ENCODE measurements at regions not wholly inside any gene's neighbourhood (a gene's known extent, or its start where the extent isn't known, plus 50 kb on each side); places are given as distances from the start of the nearest gene placed in this dataset.
A peak's percentile ranks its signal among the peaks of the same experiment; 100 is the strongest.
"Not testable (repeated sequence)": the region's sequence is repeated elsewhere in the genome, so short reads cannot be mapped to it uniquely, and the experiment has no call there.

DNA sequence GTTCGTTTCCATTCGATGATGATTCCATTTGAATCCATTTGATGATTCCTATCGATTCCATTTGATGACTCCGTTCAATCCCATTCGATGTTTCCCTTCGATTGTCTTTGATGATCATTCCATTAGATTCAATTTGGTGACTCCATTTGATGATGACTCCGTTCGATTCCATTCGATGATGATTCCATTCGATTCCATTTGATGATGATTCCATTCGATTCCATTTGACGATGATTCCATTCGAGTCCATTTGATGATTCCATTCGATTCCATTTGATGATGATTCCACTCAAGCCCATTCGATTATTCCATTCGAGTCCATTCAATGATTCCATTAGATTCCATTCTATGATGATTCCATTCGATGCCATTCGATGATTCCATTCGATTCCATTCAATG, 2730.6 kb downstream of the RPIA start:
- DNase-seq, result not testable (repeated sequence)

DNA sequence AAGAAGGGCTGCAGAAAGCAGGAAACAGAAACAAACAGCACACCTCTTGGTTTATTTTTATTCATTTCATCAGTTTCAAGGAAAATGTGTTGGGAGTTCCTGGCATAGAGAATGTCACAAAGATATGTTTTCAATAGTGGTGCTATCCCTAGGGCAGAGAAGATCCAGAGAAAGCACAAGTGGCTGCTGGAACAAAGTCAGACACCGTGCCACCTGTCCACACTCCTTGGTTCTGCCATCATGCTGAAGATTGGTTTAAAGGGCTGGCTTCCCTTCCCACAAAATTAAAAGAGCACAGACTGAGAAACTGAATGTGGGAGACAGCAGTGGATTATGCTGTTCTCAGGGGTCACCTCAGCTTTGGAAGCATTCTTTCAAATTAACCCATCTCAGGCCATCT, 2735.7 kb downstream of the RPIA start:
- not testable (repeated sequence) for DNase-seq

DNA sequence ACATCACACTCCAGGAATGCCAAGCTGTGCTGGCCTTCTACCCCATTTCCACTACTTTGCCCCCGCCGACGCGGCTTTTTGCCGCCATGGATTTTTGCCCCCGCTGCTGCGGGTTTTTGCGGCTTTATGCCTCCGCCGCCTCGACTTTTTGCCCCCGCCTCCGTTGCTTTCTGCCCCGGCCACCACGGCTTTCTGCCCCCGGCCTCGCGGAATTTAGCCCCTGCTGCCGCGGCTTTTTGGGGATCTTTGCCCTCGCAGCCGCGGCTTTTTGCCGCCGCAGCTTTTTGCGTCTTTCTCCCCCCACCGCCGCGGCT, 2750.4 kb downstream of the RPIA start:
- DNase-seq, result not testable (repeated sequence)

DNA sequence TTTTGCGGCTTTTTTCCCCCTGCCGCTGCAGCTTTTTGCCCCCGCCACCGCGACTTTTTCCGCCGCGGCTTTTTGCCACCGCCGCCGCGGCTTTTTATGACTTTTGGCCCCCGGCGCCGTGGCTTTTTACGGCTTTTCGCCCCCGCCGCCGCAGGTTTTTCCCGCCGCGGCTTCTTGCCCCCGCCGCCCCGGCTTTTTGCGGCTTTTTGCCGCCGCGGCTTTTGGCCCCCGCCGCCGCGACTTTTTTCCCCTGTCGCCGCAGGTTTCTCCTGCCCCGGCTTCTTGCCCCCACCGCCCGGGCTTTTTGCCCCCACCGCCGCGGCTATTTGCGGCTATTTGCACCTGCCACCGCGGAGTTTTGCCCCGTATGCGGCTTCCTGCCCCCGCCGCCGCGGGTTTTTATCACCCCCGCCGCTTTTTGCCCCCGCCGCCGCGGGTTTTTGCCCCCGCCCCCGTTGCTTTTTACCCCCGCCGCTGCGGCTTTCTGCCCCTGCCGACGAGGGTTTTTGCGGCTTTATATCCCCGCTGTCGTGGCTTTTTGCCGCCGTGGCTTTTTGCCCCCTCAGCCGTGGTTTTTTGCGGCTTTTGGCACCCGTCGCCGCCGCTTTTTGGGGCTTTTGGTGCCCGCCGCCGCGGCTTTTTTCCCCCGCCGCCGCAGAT, 2750.9 kb downstream of the RPIA start:
- peak; percentile 12 for DNase-seq

DNA sequence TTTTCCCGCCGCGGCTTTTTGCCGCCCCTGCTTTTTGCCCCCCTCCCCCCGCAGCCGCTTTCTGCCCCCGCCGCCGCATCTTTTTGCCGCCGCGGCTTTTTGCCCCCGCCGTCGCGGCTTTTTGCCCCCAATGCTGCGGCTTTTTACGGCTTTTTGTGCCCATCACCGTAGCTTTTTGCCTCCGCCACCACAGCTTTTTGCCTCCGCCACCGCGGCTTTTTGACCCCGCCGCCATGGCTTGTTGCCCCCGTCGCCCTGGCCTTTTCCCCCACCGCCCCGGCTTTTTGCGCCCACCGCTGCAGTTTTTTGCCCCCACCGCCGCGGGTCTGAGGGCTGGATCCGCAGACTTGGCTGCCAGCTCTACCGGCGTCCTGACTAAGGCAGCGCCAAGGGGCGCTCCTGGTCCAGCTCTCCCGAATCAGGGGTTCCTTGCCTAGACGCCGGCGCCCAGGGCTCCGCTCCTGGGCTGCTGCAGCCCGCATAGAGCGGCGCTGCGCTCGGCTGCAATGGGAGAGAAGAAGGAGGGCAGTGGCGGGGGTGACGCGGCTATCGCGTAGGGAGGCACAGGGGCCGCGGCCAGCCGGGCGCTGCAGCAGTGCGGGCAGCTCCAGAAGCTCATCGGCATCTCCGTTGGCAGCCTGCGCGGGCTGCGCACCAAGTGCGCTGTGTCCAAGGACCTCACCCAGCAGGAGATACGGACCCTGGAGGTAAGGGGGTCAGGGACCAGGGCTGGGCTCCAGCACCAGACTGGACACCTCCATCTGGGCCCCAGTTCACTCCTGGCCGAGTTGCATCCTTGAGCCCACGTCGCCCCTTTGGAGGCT, 2751.6 kb downstream of the RPIA start:
- not testable (repeated sequence) for DNase-seq

DNA sequence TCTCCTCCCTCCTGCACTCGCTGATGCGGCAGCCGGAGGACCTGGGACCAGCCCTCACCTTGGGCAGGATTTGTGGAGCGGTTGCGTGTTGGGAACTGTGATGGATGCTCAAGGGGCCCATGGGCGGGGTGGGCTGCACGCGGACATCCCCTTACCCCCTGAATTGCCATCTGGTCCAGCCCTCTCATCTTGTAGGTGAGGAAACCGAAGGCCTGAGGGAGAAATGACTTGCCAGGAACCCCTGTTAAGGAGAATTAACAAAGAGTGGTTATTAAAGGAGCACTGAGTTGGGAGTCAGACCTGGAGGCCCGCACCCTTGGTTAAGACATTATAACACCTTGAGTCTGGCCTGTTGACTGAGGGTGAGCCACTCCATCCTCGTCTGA, 2752.2 kb downstream of the RPIA start:
- not testable (repeated sequence) for DNase-seq

DNA sequence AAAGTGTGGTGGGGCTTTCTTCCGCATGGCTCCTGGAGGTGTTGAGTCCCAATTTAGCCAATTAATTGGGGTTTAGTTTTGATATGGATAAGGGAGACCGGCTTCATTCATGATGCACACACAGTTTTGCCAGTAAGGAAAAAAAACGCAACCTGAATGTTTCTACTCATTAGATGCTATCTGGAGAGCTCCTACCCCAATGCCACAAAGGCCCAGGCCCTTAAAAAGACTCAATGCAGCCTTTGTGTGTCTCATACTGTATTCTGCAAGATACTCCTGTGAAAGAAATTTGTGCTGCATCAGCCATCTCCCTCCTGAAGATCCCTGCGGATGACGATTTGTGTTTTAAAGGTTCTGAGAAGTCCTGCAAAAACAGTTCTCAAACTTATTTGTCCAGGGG, 2754.2 kb downstream of the RPIA start:
- DNase-seq, result not testable (repeated sequence)

DNA sequence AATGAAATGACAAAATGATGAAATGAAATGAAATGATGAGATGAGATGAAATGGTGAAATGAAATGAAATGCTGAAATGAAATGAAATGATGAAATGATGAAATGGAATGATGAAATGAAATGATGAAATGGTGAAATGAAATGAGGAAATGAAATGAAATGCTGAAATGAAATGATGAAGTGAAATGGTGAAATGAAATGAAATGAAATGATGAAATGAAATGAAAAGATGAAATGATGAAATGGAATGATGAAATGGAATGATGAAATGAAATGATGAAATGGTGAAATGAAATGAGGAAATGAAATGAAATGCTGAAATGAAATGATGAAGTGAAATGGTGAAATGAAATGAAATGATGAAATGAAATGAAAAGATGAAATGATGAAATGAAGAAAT, 2755.0 kb downstream of the RPIA start:
- DNase-seq, result not testable (repeated sequence)

DNA sequence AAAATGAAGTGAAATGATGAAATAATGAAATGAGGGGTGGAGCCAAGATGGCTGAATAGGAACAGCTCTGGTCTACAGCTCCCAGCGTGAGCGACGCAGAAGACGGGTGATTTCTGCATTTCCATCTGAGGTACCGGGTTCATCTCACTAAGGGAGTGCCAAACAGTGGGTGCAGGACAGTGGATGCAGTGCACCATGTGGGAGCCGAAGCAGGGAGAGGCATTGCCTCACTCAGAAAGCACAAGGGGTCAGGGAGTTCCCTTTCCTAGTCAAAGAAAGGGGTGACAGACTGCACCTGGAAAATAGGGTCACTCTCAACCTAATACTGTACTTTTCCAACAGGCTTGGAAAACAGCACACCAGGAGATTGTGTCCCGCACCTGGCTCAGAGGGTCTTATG, 2755.4 kb downstream of the RPIA start:
- DNase-seq, result not testable (repeated sequence)

DNA sequence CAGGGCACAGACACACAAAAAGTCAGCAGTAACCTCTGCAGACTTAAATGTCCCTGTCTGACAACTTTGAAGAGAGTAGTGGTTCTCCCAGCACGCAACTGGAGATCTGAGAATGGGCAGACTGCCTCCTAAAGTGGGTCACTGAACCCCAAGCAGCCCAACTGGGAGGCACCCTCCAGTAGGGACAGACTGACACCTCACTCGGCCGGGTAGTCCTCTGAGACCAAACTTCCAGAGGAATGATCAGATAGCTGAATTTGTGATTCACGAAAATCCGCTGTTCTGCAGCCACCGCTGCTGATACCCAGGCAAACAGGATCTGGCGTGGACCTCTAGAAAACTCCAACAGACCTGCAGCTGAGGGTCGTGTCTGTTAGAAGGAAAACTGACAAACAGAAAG, 2756.0 kb downstream of the RPIA start:
- not testable (repeated sequence) for DNase-seq

DNA sequence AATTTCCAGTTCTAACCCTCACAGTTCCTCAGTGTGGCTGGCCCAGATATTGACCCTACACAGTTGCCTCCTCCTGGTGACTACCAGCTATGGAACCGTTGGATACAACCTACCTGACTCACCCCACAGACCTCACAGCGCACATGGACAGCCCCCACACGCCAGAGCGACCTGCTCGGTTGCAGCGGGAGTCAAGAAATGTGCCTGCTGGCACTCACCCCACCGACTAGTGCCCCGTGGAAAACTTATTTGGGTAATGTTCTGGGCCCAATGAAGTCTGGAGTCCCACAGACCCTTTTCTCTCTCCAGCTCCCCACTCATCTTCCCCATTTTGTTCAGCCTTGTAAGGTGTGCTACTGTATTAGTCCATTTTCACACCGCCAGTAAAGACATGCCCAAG, 2770.8 kb downstream of the RPIA start:
- not testable (repeated sequence) for DNase-seq

DNA sequence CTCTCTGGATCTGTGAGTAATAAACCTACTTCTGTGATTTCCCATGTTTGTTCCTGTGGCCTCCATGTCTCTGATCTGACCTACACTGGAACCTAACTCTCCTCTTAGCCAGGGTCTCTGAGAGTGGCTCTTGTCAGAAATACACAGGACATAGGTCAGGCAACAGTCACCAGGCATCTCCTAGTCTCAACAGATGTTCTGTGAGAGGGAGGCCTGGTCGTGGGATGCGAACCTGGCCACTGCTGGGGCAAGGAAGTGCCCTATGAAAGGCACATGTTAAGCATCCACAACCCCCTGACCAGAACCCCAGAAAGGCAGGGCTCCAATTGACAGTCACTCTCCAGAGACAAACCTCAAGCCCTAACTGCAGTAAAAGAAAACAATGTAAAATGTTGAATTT, 2771.5 kb downstream of the RPIA start:
- DNase-seq, result not testable (repeated sequence)

DNA sequence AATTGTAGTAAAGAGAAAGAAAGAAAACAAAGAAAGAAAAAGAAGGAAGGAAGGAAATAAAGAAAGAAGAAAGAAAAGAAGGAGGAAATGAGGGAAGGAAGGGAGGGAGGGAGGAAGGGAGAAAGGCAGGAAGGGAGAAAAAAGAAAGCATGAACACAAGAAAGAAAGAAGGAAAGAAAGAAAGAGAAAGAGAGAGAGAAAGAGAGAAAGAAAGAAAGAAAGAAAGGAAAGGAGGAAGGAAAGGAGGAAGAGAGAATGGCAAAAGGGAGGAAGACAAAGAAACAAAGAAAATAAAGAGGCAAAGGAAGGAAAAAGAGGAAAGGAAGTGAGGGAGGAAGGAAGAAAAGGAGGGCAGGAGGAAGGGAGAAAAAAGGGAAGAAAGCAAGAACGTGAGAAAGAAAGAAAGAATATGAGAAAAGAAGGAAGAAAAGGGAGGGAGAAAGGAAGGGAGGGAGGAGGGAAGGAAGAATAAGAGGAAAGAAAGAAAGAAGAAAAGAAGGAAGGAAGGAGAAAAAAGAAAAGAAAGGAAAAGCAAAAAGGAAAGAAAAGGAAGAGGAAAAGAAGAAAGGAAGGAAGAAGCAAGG, 2775.4 kb downstream of the RPIA start:
- not testable (repeated sequence) for DNase-seq

DNA sequence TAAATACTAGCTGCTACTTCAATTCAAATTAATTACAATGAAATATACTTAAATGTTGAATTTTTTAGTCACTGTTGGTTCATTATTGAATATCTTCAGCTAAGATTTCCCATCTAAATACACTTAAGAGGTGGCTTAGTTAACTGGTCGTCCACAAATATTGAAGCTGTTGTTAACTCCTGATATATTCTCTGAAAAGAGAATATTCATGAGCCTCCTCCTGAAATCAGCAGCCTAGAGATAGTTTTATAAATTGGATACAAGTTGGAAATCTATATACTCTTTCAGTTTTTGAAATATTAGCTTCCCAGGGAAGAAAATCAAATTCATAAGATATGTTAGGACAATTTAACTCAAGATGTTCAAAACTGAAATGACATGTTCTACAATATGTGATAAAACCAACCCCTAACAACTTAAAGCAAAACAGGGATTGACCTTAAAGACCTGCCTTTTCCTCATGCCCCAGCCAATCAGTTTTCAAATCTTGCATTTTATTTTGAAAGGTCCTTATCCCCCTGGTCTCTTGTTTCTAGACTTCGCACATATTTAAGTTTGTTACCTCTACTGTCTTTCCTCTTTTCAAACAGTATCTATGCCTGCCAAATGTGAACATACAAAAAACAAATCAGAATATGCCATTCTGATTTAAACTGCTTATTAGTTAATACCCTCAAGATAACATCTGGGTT, 2784.9 kb downstream of the RPIA start:
- DNase-seq, result not testable (repeated sequence)

DNA sequence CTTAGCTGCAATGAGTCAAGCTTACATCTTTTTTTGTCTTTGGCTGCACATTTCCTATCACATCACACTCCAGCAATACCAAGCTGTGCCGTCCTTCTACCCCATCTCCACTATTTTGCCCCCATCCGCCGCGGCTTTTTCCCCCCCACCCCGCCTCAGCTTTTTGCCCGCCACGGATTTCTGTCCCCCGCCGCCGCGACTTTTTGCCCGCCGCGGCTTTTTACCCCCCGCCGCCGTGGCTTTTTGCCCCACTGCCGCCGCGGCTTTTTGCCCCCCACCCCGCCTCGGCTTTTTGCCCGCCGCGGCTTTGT, 2785.4 kb downstream of the RPIA start:
- DNase-seq, result not testable (repeated sequence)

DNA sequence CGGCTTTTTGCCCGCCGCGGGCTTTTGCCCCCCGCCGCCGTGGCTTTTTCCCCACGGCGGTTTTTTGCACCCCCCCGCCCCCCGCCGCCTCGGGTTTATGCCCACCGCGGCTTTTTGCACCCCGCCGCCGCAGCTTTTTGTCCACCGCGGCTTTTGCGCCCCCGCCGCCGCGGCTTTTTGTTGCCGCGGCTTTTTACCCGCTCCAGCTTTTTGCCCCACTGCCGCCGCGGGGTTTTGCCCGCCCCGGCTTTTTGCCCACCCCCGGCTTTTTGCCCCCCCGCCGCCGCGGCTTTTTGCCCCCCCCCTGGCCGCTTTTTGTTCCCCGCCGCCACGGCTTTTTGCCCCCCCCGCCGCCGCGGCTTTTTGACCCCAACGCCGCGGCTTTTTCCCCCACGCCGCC, 2785.8 kb downstream of the RPIA start:
- not testable (repeated sequence) for DNase-seq

DNA sequence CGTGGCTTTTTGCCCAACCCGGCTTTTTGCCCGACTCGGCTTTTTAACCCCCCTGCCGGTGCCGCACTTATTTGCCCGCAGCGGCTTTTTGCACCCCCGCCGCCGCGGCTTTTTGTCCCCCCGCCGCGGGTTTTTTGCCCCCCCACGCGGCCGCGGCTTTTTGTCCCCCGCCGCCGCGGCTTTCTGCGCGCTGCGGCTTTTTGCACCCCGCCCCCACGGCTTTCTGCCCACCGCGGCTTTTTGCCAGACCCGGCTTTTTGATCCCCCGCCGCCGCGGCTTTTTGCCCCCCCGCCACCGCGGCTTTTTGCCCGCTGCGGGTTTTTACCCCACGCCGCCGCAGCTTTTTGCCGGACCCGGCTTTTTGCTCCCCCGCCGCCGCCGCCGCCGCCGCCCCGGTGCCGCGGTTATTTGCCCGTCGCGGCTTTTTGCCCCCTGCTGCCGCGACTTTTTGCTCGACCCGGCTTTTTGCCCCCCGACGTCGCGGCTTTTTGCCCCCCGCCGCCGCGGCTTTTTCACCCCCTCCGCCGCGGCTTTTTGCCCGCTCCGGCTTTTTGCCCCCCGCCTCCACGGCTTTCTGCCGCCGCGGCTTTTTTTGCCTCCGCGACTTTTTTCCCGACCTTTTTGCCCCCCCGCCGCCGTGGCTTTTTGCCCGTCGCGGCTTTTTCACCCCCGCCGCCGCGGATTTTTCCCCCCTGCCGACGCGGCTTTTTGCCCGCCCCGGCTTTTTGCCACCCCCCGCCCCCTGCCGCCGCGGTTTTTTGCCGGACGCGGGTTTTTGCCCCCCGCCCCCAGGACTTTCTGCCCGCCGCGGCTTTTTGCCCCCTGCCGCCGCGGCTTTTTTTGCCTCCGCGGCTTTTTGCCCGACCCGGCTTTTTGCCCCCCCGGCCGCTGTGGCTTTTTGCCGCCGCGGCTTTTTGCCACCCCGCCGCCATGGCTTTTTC, 2786.5 kb downstream of the RPIA start:
- peak; percentile 28 for DNase-seq

DNA sequence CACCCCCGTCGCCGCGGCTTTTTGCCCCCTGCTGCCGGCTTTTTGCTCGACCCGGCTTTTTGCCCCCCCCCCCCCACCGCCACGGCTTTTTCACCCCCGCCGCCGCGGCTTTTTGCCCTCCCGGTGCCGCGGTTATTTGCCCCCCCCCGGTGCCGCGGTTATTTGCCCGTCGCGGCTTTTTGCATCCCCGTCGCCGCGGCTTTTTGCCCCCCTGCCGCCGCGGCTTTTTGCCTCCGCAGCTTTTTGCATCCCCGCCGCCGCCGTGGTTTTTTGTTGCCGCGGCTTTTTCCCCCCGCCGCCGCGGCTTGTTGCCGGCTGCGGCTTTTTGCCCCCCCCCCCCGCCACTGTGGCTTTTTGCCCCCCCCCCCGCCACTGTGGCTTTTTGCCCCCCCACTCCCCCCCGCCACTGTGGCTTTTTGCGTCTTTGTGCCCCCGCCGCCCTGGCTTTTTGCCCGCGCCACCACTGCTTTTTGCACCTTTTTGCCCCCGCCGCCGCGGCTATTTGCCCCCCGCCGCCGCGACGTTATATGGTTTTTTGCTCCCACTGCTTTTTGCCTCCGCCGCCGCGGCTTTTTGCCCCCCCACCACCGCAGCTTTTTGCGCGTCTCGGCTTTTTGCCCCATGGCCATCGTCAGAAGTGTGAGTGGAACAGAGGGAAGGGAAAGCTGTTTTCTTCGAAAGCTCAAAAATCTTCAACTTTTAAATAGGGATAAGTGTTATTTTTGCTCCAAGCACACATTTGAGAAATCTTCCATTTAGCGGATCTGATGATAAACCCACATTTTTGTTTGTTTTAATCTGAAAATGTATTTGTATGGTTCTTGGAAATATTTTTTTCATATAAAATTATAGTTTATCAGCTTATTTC, 2787.6 kb downstream of the RPIA start:
- DNase-seq, result peak; percentile 25

DNA sequence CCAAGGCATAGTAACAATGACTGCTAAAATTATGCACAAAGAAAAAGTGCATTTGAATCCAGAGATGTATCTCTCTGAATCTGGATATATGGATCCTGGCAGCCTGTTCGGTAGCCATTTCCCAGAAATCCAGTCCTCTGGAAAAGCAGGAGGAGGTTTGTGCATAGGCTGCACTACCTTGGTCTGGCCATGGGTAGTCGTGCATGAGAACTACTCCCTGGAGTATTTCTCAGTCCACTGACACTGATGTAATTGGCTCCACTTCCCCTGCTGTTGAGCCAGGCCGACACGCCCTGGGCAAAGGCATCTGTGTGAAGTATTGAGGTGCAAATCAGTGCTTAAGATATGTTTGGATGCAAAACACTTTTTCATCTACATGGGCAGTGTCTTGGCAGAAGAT, 2793.8 kb downstream of the RPIA start:
- DNase-seq, result not testable (repeated sequence)

DNA sequence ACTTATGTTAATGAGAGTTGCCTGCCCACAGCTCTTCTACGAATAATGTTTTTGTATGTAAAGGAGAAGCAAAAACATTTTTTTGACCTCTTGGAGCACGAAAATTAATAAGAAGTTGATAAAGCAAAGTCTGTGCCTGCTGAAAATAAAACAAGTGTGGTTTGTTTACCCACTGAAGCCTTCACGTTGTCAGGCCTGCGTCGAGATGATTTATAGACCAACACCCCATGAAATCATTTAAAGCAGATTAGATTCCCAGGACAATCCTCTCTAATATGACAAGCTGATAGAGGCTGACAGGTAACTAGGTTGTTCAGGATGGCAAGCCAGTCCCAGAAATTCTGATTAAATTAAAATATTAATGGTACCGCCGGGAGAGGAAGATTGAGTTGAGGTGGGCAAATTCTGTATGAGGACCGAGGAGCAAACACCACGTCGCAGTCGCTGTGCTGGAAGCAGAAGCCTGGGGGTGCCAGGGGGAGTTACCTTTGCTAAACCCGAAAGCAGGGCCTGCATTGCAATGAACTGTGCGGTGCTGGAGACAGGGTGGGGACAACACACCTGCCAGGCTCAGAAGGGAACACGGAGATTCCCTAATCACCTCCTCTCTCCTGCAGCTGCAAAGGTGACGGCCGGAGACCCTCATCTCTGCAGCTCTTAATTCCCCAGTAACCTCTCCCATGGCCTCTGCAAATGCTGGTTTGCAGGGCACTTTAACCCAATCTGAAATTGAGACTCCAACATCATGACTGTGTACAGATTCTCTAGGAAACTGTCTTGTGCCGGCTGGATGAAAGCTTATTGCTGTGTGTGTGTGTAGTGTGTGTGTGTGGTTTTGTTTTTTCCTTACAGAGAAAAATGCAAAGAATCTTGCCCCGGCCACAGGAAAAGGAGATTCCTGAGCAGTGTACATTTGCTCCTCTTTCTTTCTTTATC, 2805.9 kb downstream of the RPIA start:
- not testable (repeated sequence) for DNase-seq

Data from CD4-positive, alpha-beta T cell treated with Interleukin-10 for 1 hour (primary cell).